Sigmoid colon (tissue), 4 donors: ENCODE measurements at regions not wholly inside any gene's neighbourhood (a gene's known extent, or its start where the extent isn't known, plus 50 kb on each side); places are given as distances from the start of the nearest gene placed in this dataset.

ENCODE experiments used
- CTCF ChIP-seq, 4 experiments: fragments of 450-650 bp in 3 of 4; fragments of 200-600 bp in 1 of 4; IDR thresholded peaks; one replicate each; pipeline ENCODE4 v1.5.1; 2016 to 2019; ENCODE audit warnings: antibody characterized with exemption in 4 of 4, mild to moderate bottlenecking in 3 of 4, moderate library complexity in 2 of 4
- POLR2A ChIP-seq, 2 donors: fragments of 450-650 bp; IDR thresholded peaks; one replicate each; pipeline ENCODE4 v1.6.1; 2016; ENCODE audit warnings: antibody characterized with exemption in 2 of 2, mild to moderate bottlenecking in 2 of 2, moderate library complexity in 2 of 2
- POLR2AphosphoS5 ChIP-seq, 4 donors: sonication (generic); formaldehyde crosslinking; IDR thresholded peaks; one replicate each; pipeline ENCODE4 v1.6.1; 2017; ENCODE audit warnings: antibody characterized with exemption in 4 of 4

DNA sequence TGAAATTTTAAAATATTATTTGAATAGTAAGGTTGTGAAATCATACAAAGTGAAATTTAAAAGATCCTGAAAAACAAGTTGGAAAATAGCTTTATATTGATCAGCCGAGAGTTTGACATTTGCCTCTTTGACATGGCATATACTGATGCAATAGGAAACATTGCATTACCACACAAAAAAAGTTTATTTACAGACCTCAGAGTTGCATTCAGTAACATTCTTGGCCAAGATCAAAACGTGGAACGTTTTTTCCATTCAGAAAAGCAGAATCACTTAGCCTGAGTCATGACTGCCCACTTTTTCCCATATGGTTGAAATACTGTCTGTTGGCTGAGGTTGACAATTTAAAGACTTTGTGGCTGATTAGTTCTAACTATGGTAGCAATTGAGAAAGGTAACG lies 55.1 kb upstream of the BACH2 start:
- no peak for TF ChIP-seq CTCF (IDR thresholded peaks at IDR 0.05)
- no peak for TF ChIP-seq POLR2AphosphoS5 (IDR thresholded peaks at IDR 0.05)
- TF ChIP-seq POLR2A (IDR thresholded peaks at IDR 0.05), result no peak
